Transverse colon (tissue), 4 donors: ENCODE measurements at regions not wholly inside any gene's neighbourhood (a gene's known extent, or its start where the extent isn't known, plus 50 kb on each side); places are given as distances from the start of the nearest gene placed in this dataset.

Experiments
- DNase-seq: peaks from one replicate; pipeline ENCODE4 v3.0.0-alpha.2; 2019
- H3K27ac ChIP-seq, 4 donors: fragments of 200-600 bp; sonication (generic); 2 replicates each; pipeline ENCODE4 v1.5.1; 2016 to 2018; ENCODE audit warnings: inconsistent platforms in 4 of 4
- H3K27me3 ChIP-seq: fragments of 200-600 bp; sonication (generic); 2 replicates; pipeline ENCODE4 v1.5.1; 2017; ENCODE audit warnings: inconsistent platforms
- H3K36me3 ChIP-seq, 4 donors: fragments of 200-600 bp; sonication (generic); 2 replicates each; pipeline ENCODE4 v1.5.1; 2017 to 2019; ENCODE audit warnings: inconsistent platforms in 4 of 4
- H3K4me1 ChIP-seq, 4 donors: fragments of 200-600 bp; sonication (generic); 2 replicates each; pipeline ENCODE4 v1.5.1; 2017 to 2020; ENCODE audit warnings: inconsistent platforms in 4 of 4
- H3K4me3 ChIP-seq, 4 donors: fragments of 200-600 bp; sonication (generic); 1 replicate in 1 of 4; 2 replicates in 3 of 4; pipeline versions ENCODE4 v1.5.1 to v1.6.1; 2017 to 2019; ENCODE audit warnings: inconsistent platforms in 4 of 4
- H3K9me3 ChIP-seq, 2 donors: fragments of 200-600 bp; sonication (generic); 2 replicates each; pipeline ENCODE4 v1.5.1; 2017 to 2019; ENCODE audit warnings: inconsistent platforms in 2 of 2
- EP300 ChIP-seq: sonication (generic); formaldehyde crosslinking; IDR thresholded peaks from one replicate; pipeline ENCODE4 v1.6.1; 2017; ENCODE audit warnings: antibody characterized with exemption, low read depth
- POLR2A ChIP-seq: fragments of 450-650 bp; IDR thresholded peaks from one replicate; pipeline ENCODE4 v1.6.1; 2016; ENCODE audit warnings: antibody characterized with exemption, mild to moderate bottlenecking, moderate library complexity
- POLR2AphosphoS5 ChIP-seq, 3 donors: sonication (generic); formaldehyde crosslinking; IDR thresholded peaks; one replicate each; pipeline ENCODE4 v1.6.1; 2016; ENCODE audit warnings: antibody characterized with exemption in 3 of 3
- WGBS, 2 donors: methylation state at CpG; one replicate each; pipeline ENCODE4 v1.1.5; 2018; ENCODE audit warnings: low coverage in 1 of 2; 5-methylcytosine and 5-hydroxymethylcytosine counted together
- in situ Hi-C, 4 donors: fragments of 200-750 bp; cut with MboI; loops; one replicate each; pipeline versions ENCODE4 v1.15.0 to v1.15.1; 2017; ENCODE audit warnings: low sequenced_read_pairs in 3 of 4, low pct_ligation_motif_present in 1 of 4, low pct_unique_long_range_greater_than_20kb in 1 of 4
- intact Hi-C: fragments of 100-400 bp; cut with DNase I; formaldehyde crosslinking; loops from one replicate; pipeline ENCODE4 v1.15.1; 2023; ENCODE audit warnings: low total_unique reads
- TF ChIP-seq, protein P1 (sequence below), 5 experiments: fragments of 200-600 bp in 3 of 5; fragments of 450-650 bp in 2 of 5; sonication (generic) in 3 of 5; IDR thresholded peaks; 1 replicate in 2 of 5; 2 replicates in 3 of 5; pipeline ENCODE4 v1.5.1; 2016 to 2017; ENCODE audit warnings: antibody characterized with exemption in 5 of 5, inconsistent platforms in 3 of 5, mild to moderate bottlenecking in 2 of 5, moderate library complexity in 1 of 5

DNA sequence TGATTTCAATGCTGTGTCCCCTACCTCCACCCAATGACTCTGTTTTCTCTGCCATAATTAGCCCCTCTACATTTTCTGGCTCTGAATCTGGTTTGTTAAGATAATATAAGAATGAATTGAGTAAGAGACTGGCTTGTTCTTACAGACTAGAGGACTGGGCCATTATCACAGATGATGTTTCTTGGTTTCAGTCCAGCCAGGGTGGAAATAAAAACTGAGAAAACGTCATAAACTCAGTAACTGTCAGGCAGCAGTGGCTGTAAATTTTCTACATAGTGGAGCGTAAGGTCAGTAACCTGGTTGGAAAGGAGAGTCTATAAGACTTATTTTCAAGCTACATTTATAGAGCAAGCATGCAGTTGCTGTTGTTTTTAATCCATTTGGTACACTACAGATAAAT is 485.4 kb downstream of the HTR7 start:
- no peaks in the 10 kb centered on the region for H3K9me3 ChIP-seq
- WGBS, 2 donors = 50% methylated on average over 1 to 2 of the region's 2 CpGs
- in situ Hi-C loops (no loop called here), intact Hi-C loops (no loop called here)
- DNase-seq = no peak
- no peaks in the 10 kb centered on the region for H3K27me3 ChIP-seq
- H3K4me3 ChIP-seq = no peak overlapping the region
- no peaks in the 10 kb centered on the region for H3K36me3 ChIP-seq
- TF ChIP-seq, protein P1, sequence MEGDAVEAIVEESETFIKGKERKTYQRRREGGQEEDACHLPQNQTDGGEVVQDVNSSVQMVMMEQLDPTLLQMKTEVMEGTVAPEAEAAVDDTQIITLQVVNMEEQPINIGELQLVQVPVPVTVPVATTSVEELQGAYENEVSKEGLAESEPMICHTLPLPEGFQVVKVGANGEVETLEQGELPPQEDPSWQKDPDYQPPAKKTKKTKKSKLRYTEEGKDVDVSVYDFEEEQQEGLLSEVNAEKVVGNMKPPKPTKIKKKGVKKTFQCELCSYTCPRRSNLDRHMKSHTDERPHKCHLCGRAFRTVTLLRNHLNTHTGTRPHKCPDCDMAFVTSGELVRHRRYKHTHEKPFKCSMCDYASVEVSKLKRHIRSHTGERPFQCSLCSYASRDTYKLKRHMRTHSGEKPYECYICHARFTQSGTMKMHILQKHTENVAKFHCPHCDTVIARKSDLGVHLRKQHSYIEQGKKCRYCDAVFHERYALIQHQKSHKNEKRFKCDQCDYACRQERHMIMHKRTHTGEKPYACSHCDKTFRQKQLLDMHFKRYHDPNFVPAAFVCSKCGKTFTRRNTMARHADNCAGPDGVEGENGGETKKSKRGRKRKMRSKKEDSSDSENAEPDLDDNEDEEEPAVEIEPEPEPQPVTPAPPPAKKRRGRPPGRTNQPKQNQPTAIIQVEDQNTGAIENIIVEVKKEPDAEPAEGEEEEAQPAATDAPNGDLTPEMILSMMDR (IDR thresholded peaks at IDR 0.05) = no peak
- TF ChIP-seq POLR2A (no peak), POLR2AphosphoS5 (IDR thresholded peaks at IDR 0.05) (no peak), EP300 (no peak)
- no peaks in the 10 kb centered on the region for H3K4me1 ChIP-seq
- H3K27ac ChIP-seq = no peak overlapping the region

DNA sequence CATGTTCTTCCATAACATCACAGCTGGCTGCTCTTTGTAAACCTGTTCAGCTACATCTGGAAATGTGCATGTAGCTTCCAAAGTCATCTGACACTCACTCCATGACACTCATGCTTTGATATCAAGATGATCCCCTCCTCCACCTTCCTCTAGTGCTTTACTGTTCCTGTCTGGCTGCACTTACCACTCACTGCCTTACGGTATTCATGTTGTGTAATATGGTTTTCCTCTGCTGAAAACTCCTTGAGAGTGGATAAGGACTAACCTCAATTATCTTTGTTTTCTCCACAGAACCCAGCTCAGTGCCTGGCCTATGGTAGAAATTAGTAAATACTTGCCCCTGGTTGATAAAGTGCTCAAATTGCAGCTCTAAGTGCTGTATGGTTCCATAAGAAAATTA is 483.9 kb downstream of the HTR7 start:
- in situ Hi-C loops (no loop called here), intact Hi-C loops (no loop called here)
- Histone ChIP-seq H3K27ac (no peak overlapping the region), H3K4me1 (no peaks in the 10 kb centered on the region), H3K36me3 (no peaks in the 10 kb centered on the region), H3K4me3 (no peak overlapping the region), H3K9me3 (no peaks in the 10 kb centered on the region), H3K27me3 (no peaks in the 10 kb centered on the region)
- TF ChIP-seq EP300 = no peak
- TF ChIP-seq, protein P1 (IDR thresholded peaks at IDR 0.05) = no peak
- TF ChIP-seq POLR2A = no peak
- DNase-seq = no peak
- 85 to 86% methylated on average over 1 of the region's 1 CpG for WGBS, 2 donors

DNA sequence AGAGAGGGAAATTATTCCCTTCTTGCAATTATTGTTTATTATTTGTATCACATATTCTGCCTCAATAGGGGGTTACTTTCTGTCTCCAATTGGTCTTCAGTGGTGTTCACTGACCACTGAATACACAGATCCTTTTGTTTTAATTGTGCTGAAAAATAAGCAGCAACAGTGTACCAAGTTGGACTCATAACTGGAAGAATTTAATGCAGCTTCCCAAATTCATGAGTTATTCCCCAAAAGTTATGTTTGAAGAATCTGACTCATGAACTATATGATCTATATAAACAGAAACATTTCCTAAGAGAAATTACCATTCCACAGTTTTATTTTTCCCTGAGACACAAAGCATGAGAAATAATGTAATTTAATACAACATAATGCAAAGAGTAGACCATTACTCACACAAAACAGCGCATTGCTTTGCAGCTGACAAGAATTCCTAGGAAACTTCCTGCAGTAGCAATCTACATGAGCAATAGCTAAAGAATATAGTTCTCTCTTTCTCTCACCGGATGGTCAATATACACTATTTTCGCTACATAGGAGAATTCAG is 479.2 kb downstream of the HTR7 start:
- in situ Hi-C loops (no loop called here), intact Hi-C loops (no loop called here)
- H3K4me3 ChIP-seq = no peak overlapping the region
- H3K27me3 ChIP-seq = no peaks in the 10 kb centered on the region
- no peaks in the 10 kb centered on the region for H3K36me3 ChIP-seq
- H3K9me3 ChIP-seq = no peaks in the 10 kb centered on the region
- H3K27ac ChIP-seq = no peak overlapping the region
- TF ChIP-seq POLR2AphosphoS5 (IDR thresholded peaks at IDR 0.05) (no peak), POLR2A (no peak), EP300 (no peak)
- TF ChIP-seq, protein P1 (IDR thresholded peaks at IDR 0.05) = no peak
- no peak for DNase-seq
- 66 to 88% methylated on average over 3 of the region's 3 CpGs for WGBS, 2 donors
- H3K4me1 ChIP-seq = no peaks in the 10 kb centered on the region

DNA sequence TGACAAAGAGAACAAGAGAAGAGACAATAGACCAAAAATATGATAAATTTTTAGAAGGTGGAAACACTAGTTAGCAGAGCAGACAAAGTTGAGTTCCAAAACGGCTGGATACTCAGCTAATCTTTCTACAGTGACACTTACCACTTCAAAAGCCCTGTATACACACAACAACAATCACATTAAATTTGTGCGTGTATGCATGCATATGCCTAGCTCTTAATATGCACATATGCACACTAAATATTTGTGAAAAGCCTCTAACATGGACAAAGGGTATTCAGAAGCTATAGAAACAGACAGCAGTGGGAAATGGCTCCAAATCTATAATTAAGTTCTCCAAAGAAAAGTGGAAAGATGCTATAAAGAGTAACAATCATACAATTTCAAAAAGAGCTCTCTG is 476.4 kb downstream of the HTR7 start:
- Histone ChIP-seq H3K4me1 (no peaks in the 10 kb centered on the region), H3K27ac (no peak overlapping the region), H3K36me3 (no peaks in the 10 kb centered on the region), H3K27me3 (no peaks in the 10 kb centered on the region), H3K9me3 (no peaks in the 10 kb centered on the region), H3K4me3 (no peak overlapping the region)
- 40 to 46% methylated on average over 2 of the region's 2 CpGs for WGBS, 2 donors
- intact Hi-C loops (no loop called here), in situ Hi-C loops (no loop called here)
- no peak for TF ChIP-seq POLR2A
- TF ChIP-seq EP300 = no peak
- TF ChIP-seq POLR2AphosphoS5 (IDR thresholded peaks at IDR 0.05) = no peak
- TF ChIP-seq, protein P1 (IDR thresholded peaks at IDR 0.05) = no peak
- DNase-seq = no peak
